Activated T-helper 2 cell treated with anti-CD3 and anti-CD28 coated beads, Interferon-gamma antibody, Interleukin-2, Interleukin-4, amounts not matched to agents 10 μg/mL and 5 μg/mL and 100 μg/mL, durations not matched to agents 14 hours and 24 hours and 36 hours (primary cell): ENCODE measurements at regions not wholly inside any gene's neighbourhood (a gene's known extent, or its start where the extent isn't known, plus 50 kb on each side); places are given as distances from the start of the nearest gene placed in this dataset.

ENCODE experiments used
- DNase-seq: peaks from one replicate; pipeline ENCODE4 v3.0.0; 2021; ENCODE audit warnings: low spot score
- H3K27ac Mint-ChIP-seq: one replicate; pipeline ENCODE4 v1.8.0; 2021; ENCODE audit warnings: mixed read lengths
- H3K27me3 Mint-ChIP-seq: one replicate; pipeline ENCODE4 v1.8.0; 2021; ENCODE audit warnings: low read depth, mixed read lengths
- H3K36me3 Mint-ChIP-seq: one replicate; pipeline ENCODE4 v1.8.0; 2021; ENCODE audit warnings: low read depth, mixed read lengths
- H3K4me1 Mint-ChIP-seq: one replicate; pipeline ENCODE4 v1.8.0; 2021; ENCODE audit warnings: low read depth, mixed read lengths
- H3K4me3 Mint-ChIP-seq: one replicate; pipeline ENCODE4 v1.8.0; 2021; ENCODE audit warnings: low read depth, mild to moderate bottlenecking, moderate library complexity, mixed read lengths
- H3K9me3 Mint-ChIP-seq: one replicate; pipeline ENCODE4 v1.8.0; 2021; ENCODE audit warnings: mixed read lengths
- intact Hi-C: fragments of 100-400 bp; cut with micrococcal nuclease; formaldehyde crosslinking; loops from one replicate; pipeline ENCODE4 v1.15.1; 2023

DNA sequence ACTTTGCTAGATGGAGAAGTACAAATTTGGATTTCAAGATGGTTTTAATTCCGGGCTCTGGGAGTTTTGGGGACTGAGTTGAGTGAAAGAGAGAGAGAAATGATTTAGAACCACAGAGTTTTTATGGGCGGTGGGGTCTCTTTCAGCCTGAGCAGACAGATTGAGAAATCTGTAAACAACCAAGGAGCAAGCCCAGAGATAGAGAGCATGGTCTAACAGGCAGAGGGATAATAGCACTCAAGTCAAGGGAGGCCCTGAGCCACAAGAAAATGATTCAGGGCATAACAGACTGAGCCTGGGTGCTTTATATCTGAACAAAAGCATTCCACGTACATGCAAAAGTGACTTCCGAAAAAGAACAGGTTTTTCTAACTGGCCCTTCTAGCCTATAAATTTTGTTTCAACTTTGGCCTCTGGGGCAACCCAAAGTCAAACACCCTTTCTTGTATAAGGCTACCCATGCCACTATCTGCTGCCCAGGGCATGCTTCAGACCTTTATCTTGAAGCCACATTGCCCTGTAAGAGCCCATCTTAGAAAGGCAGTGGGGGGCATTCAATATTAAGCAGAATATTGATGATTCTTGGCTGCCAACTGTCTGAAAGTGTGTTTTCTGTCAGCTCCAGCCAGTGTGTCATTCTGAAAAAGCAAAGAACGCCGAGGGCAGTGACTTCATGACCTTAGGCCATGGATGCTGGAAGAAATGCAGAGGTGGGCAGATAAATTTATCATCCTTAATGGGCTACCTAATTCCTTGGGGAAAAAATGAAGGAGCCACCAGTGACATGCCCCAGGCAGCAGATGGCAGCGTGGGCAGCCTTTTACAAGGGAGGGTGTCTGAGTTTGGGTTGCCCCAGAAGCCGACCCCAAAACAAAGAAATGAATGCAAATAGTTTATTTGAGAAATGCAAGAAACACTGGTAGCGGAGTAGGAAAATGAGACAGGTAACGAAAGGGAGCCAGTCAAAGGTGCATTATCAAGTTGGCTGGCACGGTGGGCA is 637.6 kb downstream of the MID1IP1 start:
- Mint-ChIP-seq H3K4me3 (no peak overlapping the region), H3K4me1 (peaks cover 44% of the 10 kb centered on the region), H3K9me3 (peaks cover 4% of the 10 kb centered on the region), H3K36me3 (peaks cover 4% of the 10 kb centered on the region), H3K27ac (peak overlapping the region; percentile 69), H3K27me3 (no peaks in the 10 kb centered on the region)
- intact Hi-C loops = no loop called here
- DNase-seq = no peak

DNA sequence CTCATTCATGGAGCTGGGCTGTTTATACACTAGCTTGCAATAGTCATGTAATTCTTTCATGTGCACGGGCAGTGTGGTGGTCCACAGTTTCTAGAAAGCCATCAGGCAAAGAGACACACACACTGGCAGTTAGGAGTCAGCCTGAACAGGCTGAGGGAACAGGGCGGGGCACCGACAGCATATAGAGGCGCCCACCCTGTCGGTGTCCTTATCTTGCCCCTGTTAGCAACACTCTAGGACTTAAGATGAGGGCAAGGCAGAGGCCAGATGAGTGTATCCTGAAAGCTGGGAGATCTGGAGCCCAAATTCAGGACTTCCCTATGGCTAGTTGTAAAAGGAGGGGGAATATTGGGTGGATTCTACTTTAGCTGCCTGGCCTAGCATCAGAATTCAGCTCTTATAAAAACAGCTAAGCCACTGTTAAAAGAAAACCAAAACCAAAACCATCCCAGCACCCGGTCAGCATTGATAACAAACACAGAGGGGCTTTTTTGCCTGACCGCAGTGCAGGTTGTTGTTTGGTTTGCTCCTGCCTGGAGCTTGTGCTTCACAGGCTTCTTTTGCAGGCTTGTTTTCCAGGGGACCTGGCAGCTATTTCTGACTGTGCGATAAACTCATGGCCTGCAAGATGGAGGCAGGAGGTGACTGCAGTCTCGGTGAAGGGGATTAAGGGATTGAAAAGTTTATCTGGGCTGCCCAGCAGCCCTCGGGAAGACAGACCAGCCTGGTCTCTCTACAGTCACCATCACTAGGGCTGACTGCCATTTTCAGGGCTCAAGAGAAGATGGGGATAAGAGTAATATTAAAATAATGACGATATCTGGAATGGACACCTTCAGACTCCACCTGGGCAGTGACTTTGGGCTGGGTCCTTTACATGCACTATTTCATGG is 638.9 kb downstream of the MID1IP1 start:
- H3K36me3 Mint-ChIP-seq = peaks cover 6% of the 10 kb centered on the region
- intact Hi-C loops = loop anchor here (2.0 to 10.0 kb wide), 3 partner anchors 15 to 109 kb away; no protein-coding TSS in a partner anchor
- peaks cover 6% of the 10 kb centered on the region for H3K9me3 Mint-ChIP-seq
- no peaks in the 10 kb centered on the region for H3K27me3 Mint-ChIP-seq
- peak overlapping the region; percentile 95 for H3K27ac Mint-ChIP-seq
- peak; percentile 11 for DNase-seq
- H3K4me3 Mint-ChIP-seq = peak overlapping the region; percentile 17
- peaks cover 46% of the 10 kb centered on the region for H3K4me1 Mint-ChIP-seq

DNA sequence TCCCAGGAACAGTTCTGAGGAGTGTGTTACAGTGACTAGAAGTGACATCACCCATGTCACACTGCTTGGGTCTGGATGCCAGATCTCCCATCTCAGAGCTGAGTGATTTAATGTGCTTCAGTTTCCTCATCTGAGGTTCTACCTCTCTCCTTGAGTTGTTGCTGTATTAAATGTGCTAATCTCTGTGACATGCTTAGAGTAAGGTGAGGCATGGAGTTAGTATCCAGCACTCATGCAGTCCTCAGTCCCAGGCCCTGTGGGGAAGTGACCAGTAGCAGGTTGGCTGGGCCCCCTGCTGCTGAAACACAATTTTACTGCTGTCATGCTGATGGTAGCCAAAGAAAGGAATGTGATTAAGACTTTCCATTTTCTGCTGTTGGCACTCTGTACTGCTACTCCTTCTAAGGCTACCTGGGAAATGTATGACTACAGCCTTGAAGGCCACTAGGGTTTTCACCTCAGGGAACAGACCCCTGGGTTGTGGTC is 639.6 kb downstream of the MID1IP1 start:
- H3K4me1 Mint-ChIP-seq = peaks cover 51% of the 10 kb centered on the region
- H3K9me3 Mint-ChIP-seq = peaks cover 6% of the 10 kb centered on the region
- H3K4me3 Mint-ChIP-seq = no peak overlapping the region
- intact Hi-C loops = loop anchor here (2.0 to 10.0 kb wide), 3 partner anchors 16 to 110 kb away; no protein-coding TSS in a partner anchor
- peak overlapping the region; percentile 95 for H3K27ac Mint-ChIP-seq
- DNase-seq = no peak
- peaks cover 6% of the 10 kb centered on the region for H3K36me3 Mint-ChIP-seq
- H3K27me3 Mint-ChIP-seq = no peaks in the 10 kb centered on the region

DNA sequence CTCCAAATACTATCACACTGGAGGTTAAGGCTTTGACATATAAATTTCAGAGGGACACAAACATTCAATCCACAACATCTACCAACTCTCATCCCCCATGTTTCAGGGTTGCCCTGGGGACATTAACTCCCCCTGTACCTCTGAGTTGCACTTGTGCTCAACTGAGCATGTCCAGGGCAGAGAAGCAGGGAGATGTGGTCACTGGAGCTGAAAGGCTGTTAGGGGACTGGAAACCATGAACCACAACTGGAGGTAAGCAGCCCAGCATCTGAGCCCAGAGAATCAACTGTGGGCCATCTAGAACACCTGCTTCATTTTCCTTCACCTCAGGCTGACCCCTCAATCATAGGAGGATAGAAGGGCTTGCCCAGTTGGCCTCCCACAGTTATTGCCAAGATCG is 641.1 kb downstream of the MID1IP1 start:
- intact Hi-C loops = loop anchor here (10.0 kb wide), 1 partner anchor 62 kb away; no protein-coding TSS in a partner anchor
- Mint-ChIP-seq H3K36me3 (peaks cover 6% of the 10 kb centered on the region), H3K9me3 (peaks cover 6% of the 10 kb centered on the region), H3K27me3 (no peaks in the 10 kb centered on the region), H3K4me3 (no peak overlapping the region), H3K4me1 (peaks cover 47% of the 10 kb centered on the region), H3K27ac (peak overlapping the region; percentile 67)
- DNase-seq = no peak

DNA sequence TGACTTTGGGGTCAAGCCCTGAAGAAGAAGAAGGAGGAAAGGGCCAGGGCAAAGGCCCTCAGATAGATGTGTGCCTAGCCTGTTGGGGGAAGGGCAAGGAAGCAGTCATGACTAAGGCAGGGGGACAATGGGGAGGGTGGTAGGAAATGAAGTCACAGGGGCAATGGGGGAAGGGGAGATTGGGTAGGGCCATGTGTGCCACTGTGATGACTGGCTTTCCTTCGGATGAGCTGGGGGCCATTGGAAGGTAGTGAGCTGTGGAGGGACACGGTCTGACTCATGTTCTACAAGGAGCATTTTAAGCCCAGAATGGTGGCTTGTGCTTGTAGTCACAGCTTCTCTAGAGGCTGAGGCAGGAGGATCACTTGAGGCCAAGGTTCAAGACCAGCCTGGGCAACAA is 642.0 kb downstream of the MID1IP1 start:
- no peak overlapping the region for H3K4me3 Mint-ChIP-seq
- H3K36me3 Mint-ChIP-seq = peaks cover 6% of the 10 kb centered on the region
- H3K9me3 Mint-ChIP-seq = peaks cover 6% of the 10 kb centered on the region
- no peak overlapping the region for H3K27ac Mint-ChIP-seq
- no peaks in the 10 kb centered on the region for H3K27me3 Mint-ChIP-seq
- no peak for DNase-seq
- intact Hi-C loops = loop anchor here (10.0 kb wide), 1 partner anchor 62 kb away; no protein-coding TSS in a partner anchor
- H3K4me1 Mint-ChIP-seq = peaks cover 50% of the 10 kb centered on the region

DNA sequence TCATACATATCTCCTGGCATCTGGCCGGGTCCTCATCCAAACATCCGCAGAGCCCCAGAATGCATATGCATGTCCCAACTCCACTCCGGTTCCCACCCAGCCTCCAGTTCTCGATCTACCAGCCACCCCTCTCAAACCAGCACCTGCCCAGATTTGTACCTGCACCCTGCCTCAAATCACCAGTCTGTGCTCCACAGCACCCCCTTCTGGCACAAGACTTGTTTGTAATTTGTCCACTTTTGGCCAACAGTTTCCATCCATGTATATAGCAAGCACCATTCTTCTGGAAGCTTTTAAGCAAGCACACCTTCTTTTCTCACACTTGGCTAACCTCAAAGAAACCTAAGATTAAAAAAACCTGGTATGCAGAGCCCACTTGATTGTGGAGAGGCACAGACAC is 644.1 kb downstream of the MID1IP1 start:
- Mint-ChIP-seq H3K4me1 (peaks cover 51% of the 10 kb centered on the region), H3K9me3 (peaks cover 6% of the 10 kb centered on the region), H3K36me3 (peaks cover 6% of the 10 kb centered on the region), H3K27me3 (no peaks in the 10 kb centered on the region), H3K4me3 (no peak overlapping the region), H3K27ac (peak overlapping the region; percentile 21)
- no peak for DNase-seq
- intact Hi-C loops = loop anchor here (10.0 kb wide), 1 partner anchor 59 kb away; no protein-coding TSS in a partner anchor

DNA sequence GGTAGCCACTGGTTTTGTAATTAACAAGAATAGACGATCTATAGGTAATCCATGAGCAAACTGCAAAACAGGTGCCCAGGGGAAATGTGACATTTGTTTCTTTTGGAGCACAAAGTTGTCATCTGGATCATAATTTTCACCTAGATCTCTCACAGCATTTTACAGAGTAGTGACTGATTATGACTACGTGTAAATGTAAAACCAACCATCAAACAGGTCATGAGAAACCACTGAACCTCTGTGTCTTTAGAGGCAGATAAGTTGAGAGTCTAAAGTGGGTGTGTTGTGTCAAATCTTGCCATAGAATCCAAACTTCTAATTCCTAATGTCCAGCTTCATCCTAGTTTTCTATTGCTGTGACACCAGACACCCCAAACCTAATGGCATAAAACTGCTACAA is 648.1 kb downstream of the MID1IP1 start:
- Mint-ChIP-seq H3K36me3 (no peaks in the 10 kb centered on the region), H3K9me3 (no peaks in the 10 kb centered on the region), H3K4me1 (peaks cover 31% of the 10 kb centered on the region), H3K4me3 (no peak overlapping the region), H3K27ac (no peak overlapping the region), H3K27me3 (no peaks in the 10 kb centered on the region)
- intact Hi-C loops = loop anchor here (10.0 kb wide), 1 partner anchor 55 kb away; no protein-coding TSS in a partner anchor
- no peak for DNase-seq

DNA sequence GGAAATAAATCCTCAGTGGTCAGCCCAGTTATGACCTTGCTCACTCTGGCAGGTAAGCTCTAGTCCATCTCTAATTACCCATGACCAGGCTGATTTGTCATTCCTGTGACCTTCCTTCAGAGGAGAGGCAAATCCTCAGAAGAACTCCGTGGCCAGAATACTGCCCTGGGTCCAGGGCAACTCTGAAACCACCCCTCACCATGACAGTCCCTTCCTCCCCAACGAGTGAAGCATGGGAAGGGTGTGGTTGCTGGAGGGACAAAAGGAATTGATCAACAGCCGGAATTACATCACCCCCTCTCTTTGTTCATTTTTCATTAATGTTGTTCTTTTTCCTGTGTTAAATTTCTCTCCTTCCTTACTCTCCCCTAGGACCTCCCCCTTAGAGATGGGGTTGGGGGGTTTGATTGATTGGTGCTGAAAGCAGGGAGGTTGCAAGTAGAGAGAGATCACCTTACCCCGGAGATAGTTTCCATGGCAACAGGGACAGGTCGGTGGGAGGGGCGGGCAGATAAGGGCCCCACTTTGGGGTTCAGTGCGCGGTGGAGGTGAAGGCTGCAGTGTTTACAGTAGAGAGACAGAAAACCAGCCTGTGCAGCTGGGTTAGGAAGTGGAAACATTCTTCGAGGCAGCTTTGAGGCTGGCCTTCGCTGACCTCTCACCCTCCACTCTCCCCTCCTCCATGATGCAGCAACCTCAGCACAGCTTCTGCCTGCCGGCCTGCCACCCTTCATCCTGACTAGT is 647.4 kb downstream of the BCOR start:
- H3K36me3 Mint-ChIP-seq = no peaks in the 10 kb centered on the region
- no peaks in the 10 kb centered on the region for H3K9me3 Mint-ChIP-seq
- no peak overlapping the region for H3K4me3 Mint-ChIP-seq
- H3K27me3 Mint-ChIP-seq = no peaks in the 10 kb centered on the region
- intact Hi-C loops = no loop called here
- no peak overlapping the region for H3K27ac Mint-ChIP-seq
- no peak for DNase-seq
- H3K4me1 Mint-ChIP-seq = peaks cover 27% of the 10 kb centered on the region

DNA sequence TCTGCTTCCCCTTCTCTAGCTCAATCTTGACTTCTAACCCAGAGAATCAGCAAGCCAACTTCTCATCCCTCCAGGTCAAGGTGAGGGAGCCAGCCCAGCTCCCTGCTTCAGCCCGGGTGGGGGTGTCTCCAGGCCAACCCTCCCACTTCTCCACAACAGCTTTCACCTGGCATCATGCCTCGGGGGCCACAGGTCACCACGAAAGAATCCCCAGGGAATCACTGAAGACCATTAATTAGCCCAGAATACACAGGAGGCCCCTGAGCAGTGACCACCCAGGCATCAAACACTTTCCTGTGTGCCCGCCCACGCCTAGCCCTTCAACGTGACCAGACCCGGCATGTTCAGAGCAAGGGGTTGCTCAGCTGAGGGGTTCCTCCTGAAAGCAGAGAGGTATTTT is 646.7 kb downstream of the BCOR start:
- no peak for DNase-seq
- no peak overlapping the region for H3K4me3 Mint-ChIP-seq
- intact Hi-C loops = no loop called here
- no peaks in the 10 kb centered on the region for H3K36me3 Mint-ChIP-seq
- H3K27ac Mint-ChIP-seq = no peak overlapping the region
- no peaks in the 10 kb centered on the region for H3K9me3 Mint-ChIP-seq
- H3K4me1 Mint-ChIP-seq = peaks cover 25% of the 10 kb centered on the region
- H3K27me3 Mint-ChIP-seq = no peaks in the 10 kb centered on the region

DNA sequence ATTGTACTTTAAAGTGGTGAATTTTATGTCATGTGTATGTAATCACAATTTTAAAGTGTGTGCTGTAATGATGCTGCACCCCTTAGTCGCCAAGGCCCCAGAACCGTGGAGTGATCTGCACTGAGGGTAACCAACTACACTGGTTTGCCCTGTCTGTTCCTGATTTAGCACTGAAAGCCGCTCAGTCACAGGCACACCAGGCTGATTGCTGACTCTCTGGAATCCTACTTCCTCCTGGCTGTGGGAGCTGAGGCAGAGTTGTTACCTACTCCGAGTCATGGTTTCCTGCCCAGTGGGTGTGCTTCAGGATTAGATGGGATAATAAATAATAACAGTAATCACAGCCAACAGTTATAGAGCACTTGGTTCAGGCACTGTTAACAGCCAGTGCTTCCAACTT is 645.4 kb downstream of the BCOR start:
- peaks cover 5% of the 10 kb centered on the region for H3K9me3 Mint-ChIP-seq
- DNase-seq = no peak

DNA sequence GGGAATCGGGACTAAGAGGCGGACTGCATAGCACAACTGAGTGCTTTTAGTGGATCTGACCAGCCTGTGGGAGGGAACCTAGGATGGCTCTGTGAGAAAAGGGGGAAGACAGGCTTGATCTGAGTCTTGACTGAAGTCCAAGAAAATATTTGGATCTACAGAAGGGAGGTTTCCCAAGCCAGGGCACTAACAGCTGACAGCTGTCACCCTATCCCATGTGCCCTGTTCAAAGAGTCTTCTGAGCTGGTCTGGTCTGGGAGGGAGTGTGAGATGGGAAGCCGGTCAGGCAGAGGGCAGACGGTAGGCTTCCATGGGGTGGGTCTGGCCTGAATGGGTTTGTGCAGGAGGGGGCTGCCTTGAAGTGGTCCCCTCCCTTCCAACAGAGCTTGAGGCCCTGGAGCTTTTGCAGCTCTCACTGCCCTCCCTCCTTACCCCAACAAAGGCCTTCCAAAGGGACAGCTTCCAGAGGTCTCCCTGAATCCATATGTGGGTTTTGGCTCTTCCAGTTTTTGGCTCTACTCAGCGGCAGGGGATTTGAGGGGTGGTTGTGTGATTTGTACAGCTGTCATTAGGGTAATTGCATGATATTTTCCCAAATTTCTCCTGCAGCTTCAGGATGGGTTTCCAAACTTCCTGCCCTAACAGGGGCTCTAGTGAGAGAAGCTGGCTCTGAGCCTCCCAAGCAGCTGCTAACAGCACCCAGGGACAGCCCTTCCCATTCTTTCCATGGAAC is 643.7 kb downstream of the BCOR start:
- Mint-ChIP-seq H3K4me1 (peaks cover 14% of the 10 kb centered on the region), H3K9me3 (peaks cover 5% of the 10 kb centered on the region), H3K27me3 (no peaks in the 10 kb centered on the region), H3K36me3 (no peaks in the 10 kb centered on the region), H3K4me3 (no peak overlapping the region), H3K27ac (no peak overlapping the region)
- intact Hi-C loops = no loop called here
- DNase-seq = no peak

More for the DNA sequence above, 645.4 kb downstream of the BCOR start:
- Mint-ChIP-seq H3K36me3 (no peaks in the 10 kb centered on the region), H3K4me3 (no peak overlapping the region), H3K27me3 (no peaks in the 10 kb centered on the region), H3K27ac (no peak overlapping the region), H3K4me1 (peaks cover 24% of the 10 kb centered on the region)
- intact Hi-C loops = no loop called here
